Esophagus muscularis mucosa (tissue), 3 donors: ENCODE measurements at regions not wholly inside any gene's neighbourhood (a gene's known extent, or its start where the extent isn't known, plus 50 kb on each side); places are given as distances from the start of the nearest gene placed in this dataset.

Experiments used
- CTCF ChIP-seq, 3 experiments: fragments of 200-600 bp in 2 of 3; fragments of 450-650 bp in 1 of 3; sonication (generic) in 2 of 3; IDR thresholded peaks; one replicate each; pipeline ENCODE4 v1.5.1; 2017 to 2019; ENCODE audit warnings: antibody characterized with exemption in 3 of 3, mild to moderate bottlenecking in 2 of 3, moderate library complexity in 1 of 3
- POLR2A ChIP-seq: fragments of 450-650 bp; IDR thresholded peaks from one replicate; pipeline ENCODE4 v1.6.1; 2017; ENCODE audit warnings: antibody characterized with exemption, moderate library complexity, mild to moderate bottlenecking, low read depth
- POLR2AphosphoS5 ChIP-seq, 2 donors: sonication (generic); formaldehyde crosslinking; IDR thresholded peaks; one replicate each; pipeline ENCODE4 v1.6.1; 2017; ENCODE audit warnings: antibody characterized with exemption in 2 of 2

- TF ChIP-seq CTCF (IDR thresholded peaks at IDR 0.05) (no peak), POLR2AphosphoS5 (IDR thresholded peaks at IDR 0.05) (no peak), POLR2A (no peak)
Measured at GRCh38 chr11:92589512-92589911, 364.9 kb downstream of the FAT3 start.
